ENCODE measurements at regions not wholly inside any gene's neighbourhood (a gene's known extent, or its start where the extent isn't known, plus 50 kb on each side); places are given as distances from the start of the nearest gene placed in this dataset.

DNA sequence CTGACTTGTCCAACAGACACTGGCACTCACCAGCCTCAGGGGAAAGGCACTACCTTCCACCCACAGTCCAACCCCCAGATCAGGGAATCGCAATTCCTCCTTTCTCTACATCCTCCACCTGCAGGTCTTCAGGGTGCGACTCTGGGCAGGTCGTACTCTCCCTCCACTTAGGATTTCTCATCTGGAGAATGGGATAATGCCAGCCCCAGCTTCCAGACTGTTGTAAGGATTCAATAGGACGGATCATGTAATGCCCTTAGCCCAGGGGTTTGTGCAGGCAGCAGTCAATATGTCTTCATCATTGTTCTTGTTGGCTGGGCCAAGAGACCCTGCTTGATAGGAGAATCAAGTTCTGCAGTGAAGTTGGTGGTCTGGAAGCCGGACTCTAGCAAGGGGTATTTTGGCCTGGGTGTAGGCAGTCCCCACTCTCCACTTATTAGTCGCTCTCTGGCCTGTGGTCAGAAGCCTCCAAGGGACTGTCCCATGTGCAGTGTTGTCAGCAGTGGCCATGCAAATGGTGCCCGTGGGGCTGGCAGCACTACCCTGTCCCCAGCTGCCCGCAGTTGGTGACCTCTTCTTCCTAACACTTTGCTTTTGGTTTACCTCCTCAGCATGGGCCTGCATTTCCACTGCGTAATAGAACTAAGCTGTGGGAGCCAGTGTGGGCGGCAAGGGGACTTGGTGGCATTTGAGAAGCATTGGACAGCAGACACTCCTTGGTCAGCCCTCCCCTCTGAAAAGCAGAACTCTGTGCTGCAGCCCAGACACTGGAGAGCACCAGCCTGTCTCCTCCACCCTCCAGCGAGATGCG lies 172.4 kb upstream of the HS6ST1 start:
- Histone ChIP-seq H3K4me1 (ENCODE audit: insufficient read depth) (peaks cover 9% of the 10 kb centered on the region), H3K36me3 (no peaks in the 10 kb centered on the region), H3K9me3 (no peaks in the 10 kb centered on the region), H3K4me3 (no peak overlapping the region), H3K27ac (no peak overlapping the region), H3K27me3 (no peaks in the 10 kb centered on the region)
- intact Hi-C loops (cut with DNase I) = no loop called here
- WGBS, 3 donors = 94 to 95% (median 95%) methylated on average over 12 of the region's 12 CpGs
- no peak for TF ChIP-seq POLR2A (IDR thresholded peaks at IDR 0.05)
- TF ChIP-seq, protein P1, sequence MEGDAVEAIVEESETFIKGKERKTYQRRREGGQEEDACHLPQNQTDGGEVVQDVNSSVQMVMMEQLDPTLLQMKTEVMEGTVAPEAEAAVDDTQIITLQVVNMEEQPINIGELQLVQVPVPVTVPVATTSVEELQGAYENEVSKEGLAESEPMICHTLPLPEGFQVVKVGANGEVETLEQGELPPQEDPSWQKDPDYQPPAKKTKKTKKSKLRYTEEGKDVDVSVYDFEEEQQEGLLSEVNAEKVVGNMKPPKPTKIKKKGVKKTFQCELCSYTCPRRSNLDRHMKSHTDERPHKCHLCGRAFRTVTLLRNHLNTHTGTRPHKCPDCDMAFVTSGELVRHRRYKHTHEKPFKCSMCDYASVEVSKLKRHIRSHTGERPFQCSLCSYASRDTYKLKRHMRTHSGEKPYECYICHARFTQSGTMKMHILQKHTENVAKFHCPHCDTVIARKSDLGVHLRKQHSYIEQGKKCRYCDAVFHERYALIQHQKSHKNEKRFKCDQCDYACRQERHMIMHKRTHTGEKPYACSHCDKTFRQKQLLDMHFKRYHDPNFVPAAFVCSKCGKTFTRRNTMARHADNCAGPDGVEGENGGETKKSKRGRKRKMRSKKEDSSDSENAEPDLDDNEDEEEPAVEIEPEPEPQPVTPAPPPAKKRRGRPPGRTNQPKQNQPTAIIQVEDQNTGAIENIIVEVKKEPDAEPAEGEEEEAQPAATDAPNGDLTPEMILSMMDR (IDR thresholded peaks at IDR 0.05) = no peak
- no peak for TF ChIP-seq EP300 (IDR thresholded peaks at IDR 0.05)
- no peak for DNase-seq

DNA sequence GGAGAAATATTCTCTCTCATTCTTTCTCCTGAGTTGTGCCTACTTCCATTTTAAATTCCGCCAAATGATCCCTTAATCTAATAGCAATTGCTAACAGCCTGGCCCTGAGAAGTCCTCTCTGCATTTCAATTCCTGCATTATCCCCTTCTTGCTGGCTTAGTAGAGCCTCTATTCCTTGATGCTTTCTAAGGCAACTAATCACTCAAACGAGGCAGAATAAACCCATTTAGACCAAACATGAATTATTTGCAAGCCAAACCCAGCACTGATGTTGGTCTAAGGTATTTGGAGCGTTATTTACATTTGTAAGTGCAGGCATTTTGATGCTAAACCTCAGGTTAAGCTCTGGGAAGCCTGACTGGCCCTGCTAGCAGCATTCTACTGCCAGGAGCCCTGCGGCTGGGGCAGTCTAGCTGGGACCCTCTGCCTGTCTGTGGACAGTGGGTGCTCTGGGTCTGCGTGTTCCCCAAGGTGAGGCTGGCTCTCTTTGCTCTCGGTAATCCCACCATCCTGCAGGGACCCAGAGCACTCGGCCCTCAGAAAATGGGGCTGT lies 173.1 kb upstream of the HS6ST1 start:
- Histone ChIP-seq H3K4me3 (no peak overlapping the region), H3K36me3 (no peaks in the 10 kb centered on the region), H3K27me3 (no peaks in the 10 kb centered on the region), H3K9me3 (no peaks in the 10 kb centered on the region), H3K4me1 (ENCODE audit: insufficient read depth) (peaks cover 9% of the 10 kb centered on the region), H3K27ac (no peak overlapping the region)
- intact Hi-C loops (cut with DNase I) = no loop called here
- TF ChIP-seq POLR2A (IDR thresholded peaks at IDR 0.05) (no peak), EP300 (IDR thresholded peaks at IDR 0.05) (no peak)
- TF ChIP-seq, protein P1 (IDR thresholded peaks at IDR 0.05) = no peak
- 97 to 99% (median 98%) methylated on average over 7 of the region's 7 CpGs for WGBS, 3 donors
- no peak for DNase-seq

DNA sequence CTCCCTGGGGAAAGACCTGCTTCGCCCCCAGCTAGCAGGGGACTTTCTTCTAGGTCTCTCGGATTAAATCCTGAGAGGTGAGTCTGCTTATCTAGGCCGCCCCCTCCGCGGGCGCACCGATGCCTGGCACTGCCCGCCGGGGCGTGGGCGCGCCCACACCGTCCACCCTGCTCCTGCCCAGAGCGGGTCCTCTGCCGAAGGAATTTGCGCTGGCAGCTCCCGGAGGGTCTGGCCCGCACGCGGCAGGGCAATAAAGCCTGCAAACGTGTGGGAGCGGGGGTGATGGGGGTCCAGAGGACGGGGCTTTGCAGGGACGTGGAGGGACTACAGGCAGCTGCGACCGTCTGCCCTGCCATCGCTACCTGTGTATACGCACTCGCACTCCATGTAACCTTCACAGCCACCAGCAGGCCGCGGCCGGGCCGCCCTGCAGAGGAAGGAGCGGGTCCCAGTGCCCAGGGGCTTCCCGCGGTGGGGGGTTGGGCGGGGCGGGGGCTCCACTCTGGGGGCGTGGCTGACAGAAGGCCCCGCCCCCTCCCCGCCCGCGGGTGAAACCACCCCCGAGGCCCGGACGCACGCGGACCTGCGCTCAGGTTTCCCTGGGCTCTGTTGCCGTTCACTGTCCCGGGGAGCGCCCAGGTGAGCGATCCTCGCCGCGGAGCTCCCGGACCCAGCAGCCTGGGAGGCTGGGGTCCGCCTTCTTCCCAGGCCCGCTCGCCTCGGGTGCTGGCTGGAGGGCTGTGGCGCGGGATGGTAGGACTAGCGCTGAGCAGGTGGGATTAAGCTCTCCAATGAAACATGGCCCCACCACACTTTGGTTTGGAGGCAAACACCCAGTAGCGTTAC lies 174.5 kb upstream of the HS6ST1 start:
- H3K4me1 ChIP-seq (ENCODE audit: insufficient read depth) = peaks cover 9% of the 10 kb centered on the region
- WGBS, 3 donors = 80 to 96% (median 86%) methylated on average over 49 to 65 of the region's 65 CpGs
- no peaks in the 10 kb centered on the region for H3K36me3 ChIP-seq
- peak in 2 of 5 donors; percentile 45 to 51 for DNase-seq
- no peak overlapping the region for H3K27ac ChIP-seq
- no peaks in the 10 kb centered on the region for H3K9me3 ChIP-seq
- no peaks in the 10 kb centered on the region for H3K27me3 ChIP-seq
- TF ChIP-seq POLR2A (IDR thresholded peaks at IDR 0.05) (no peak), EP300 (IDR thresholded peaks at IDR 0.05) (no peak)
- TF ChIP-seq, protein P1 (IDR thresholded peaks at IDR 0.05) = no peak
- no peak overlapping the region for H3K4me3 ChIP-seq
- intact Hi-C loops (cut with DNase I) = no loop called here

DNA sequence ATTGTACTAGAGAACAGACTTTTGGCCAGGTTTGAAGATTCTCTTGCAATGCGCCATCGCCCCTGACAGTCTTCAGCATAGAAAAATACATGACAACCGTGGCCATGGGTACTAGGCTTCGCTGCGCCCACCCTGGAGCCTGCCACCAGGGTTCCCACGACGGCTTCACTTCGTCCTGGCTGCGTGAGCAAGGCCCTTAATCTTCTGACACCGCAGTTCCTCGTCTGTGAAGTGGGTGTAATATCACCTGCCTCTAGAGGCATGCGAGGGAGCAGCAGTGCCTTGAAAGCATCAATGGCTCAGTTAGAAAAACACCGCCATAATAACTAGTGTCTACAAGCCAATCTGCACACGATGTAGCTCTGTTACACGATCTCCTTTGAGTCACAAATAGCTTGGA lies 175.2 kb upstream of the HS6ST1 start:
- TF ChIP-seq, protein P1 (IDR thresholded peaks at IDR 0.05) = no peak
- TF ChIP-seq EP300 (IDR thresholded peaks at IDR 0.05) = no peak
- no peak for TF ChIP-seq POLR2A (IDR thresholded peaks at IDR 0.05)
- intact Hi-C loops (cut with DNase I) = no loop called here
- Histone ChIP-seq H3K27ac (peak overlapping the region in 1 of 2 donors; percentile 31), H3K4me1 (ENCODE audit: insufficient read depth) (peaks cover 9% of the 10 kb centered on the region), H3K36me3 (no peaks in the 10 kb centered on the region), H3K9me3 (no peaks in the 10 kb centered on the region), H3K4me3 (no peak overlapping the region), H3K27me3 (no peaks in the 10 kb centered on the region)
- 68 to 75% (median 75%) methylated on average over 15 of the region's 15 CpGs for WGBS, 3 donors
- peak in 1 of 5 donors; percentile 42 for DNase-seq

All from ovary (tissue), 7 donors.